ENCODE measurements at regions not wholly inside any gene's neighbourhood (a gene's known extent, or its start where the extent isn't known, plus 50 kb on each side); places are given as distances from the start of the nearest gene placed in this dataset.

DNA sequence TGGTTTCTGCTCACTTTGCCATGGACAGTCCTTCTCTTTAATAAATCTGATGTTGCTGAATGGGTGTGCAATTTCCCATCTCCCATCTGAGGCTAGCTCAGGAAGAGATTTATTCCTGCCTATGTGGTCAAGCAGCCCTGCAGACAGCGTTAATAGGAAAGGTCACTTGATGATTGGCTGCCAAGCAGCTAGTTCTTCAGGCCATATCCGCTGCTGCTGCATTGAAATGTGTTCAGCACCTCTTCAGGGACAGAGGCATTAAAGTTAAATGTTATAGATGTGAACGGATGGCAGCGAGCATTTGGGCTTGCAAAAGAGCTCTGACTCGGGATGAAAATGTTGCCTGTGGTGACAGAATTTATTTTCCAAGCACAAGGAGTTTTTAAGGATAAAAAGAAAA, 474.2 kb downstream of the PIK3C3 start:
- H3K27me3 ChIP-seq (ENCODE audit: insufficient read depth, low read length), result no peaks in the 10 kb centered on the region
- H3K4me3 ChIP-seq (ENCODE audit: low read depth, low read length), result no peak overlapping the region
- H3K4me1 ChIP-seq (ENCODE audit: control insufficient read depth, insufficient read depth, low read length, unreplicated experiment), result no peaks in the 10 kb centered on the region
- no peak overlapping the region for H3K27ac ChIP-seq (ENCODE audit: low read depth, low read length)
- H3K36me3 ChIP-seq (ENCODE audit: insufficient read depth, low read length), result no peaks in the 10 kb centered on the region
- H3K79me2 ChIP-seq (ENCODE audit: control insufficient read depth, insufficient read depth, low read length, unreplicated experiment), result no peaks in the 10 kb centered on the region
- H2AFZ ChIP-seq (ENCODE audit: low read length, unreplicated experiment), result no peak overlapping the region

DNA sequence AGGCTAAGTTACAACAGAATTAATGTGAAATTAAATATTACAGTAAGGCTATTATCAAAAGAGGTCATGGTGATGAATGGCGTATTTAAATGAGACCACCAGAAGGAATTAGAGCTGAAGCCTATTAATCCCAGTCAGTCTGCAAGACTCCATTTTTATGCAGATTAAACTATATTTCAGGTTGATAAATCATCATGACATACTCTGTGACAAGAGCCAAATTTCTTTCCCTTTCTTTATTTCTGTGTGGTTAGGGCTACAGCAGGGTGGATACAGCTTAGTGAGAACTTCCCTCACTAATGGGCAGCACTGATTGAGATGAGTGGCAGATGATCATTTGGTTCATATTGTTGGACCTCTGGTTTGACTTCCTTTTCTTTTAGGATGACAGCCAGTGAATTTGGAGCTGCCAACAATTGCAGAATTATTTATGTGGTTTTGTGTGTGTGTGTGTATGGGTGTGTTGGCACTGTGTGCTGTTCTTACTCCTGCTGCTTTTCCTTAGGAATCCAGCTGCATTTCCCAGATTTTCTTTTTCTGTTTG, 481.3 kb downstream of the PIK3C3 start:
- Histone ChIP-seq H3K4me1 (ENCODE audit: control insufficient read depth, insufficient read depth, low read length, unreplicated experiment) (no peaks in the 10 kb centered on the region), H3K27ac (ENCODE audit: low read depth, low read length) (no peak overlapping the region), H3K79me2 (ENCODE audit: control insufficient read depth, insufficient read depth, low read length, unreplicated experiment) (no peaks in the 10 kb centered on the region), H3K27me3 (ENCODE audit: insufficient read depth, low read length) (no peaks in the 10 kb centered on the region), H2AFZ (ENCODE audit: low read length, unreplicated experiment) (no peak overlapping the region), H3K4me3 (ENCODE audit: low read depth, low read length) (no peak overlapping the region), H3K36me3 (ENCODE audit: insufficient read depth, low read length) (no peaks in the 10 kb centered on the region)

DNA sequence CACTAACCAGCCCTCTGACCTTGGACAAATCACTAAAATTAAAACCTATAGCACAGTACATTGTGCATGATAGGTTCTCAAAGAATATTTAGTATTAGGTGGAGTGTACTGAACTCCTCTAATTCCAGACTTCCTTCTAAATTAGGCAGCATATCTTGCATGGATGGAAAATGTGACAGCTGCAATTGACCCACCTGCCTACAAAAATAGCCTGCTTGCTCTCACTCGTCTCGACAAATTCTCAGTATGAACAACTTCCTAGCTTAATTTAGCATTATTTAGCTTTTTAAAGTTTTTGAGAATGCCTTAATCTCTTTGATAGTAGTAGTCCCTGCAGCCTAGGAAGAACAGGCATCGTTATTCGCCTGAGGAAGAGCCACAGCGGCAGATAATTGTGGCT, 482.0 kb downstream of the PIK3C3 start:
- no peak overlapping the region for H2AFZ ChIP-seq (ENCODE audit: low read length, unreplicated experiment)
- H3K27ac ChIP-seq (ENCODE audit: low read depth, low read length), result no peak overlapping the region
- no peak overlapping the region for H3K4me3 ChIP-seq (ENCODE audit: low read depth, low read length)
- H3K4me1 ChIP-seq (ENCODE audit: control insufficient read depth, insufficient read depth, low read length, unreplicated experiment), result no peaks in the 10 kb centered on the region
- H3K79me2 ChIP-seq (ENCODE audit: control insufficient read depth, insufficient read depth, low read length, unreplicated experiment), result no peaks in the 10 kb centered on the region
- H3K36me3 ChIP-seq (ENCODE audit: insufficient read depth, low read length), result no peaks in the 10 kb centered on the region
- H3K27me3 ChIP-seq (ENCODE audit: insufficient read depth, low read length), result no peaks in the 10 kb centered on the region

GRCh38 chr18:42437646-42438045, 482.6 kb downstream of the PIK3C3 start:
- no peaks in the 10 kb centered on the region for H3K4me1 ChIP-seq (ENCODE audit: control insufficient read depth, insufficient read depth, low read length, unreplicated experiment)
- no peak overlapping the region for H3K27ac ChIP-seq (ENCODE audit: low read depth, low read length)
- no peaks in the 10 kb centered on the region for H3K79me2 ChIP-seq (ENCODE audit: control insufficient read depth, insufficient read depth, low read length, unreplicated experiment)
- H3K4me3 ChIP-seq (ENCODE audit: low read depth, low read length), result no peak overlapping the region
- no peaks in the 10 kb centered on the region for H3K27me3 ChIP-seq (ENCODE audit: insufficient read depth, low read length)
- no peak overlapping the region for H2AFZ ChIP-seq (ENCODE audit: low read length, unreplicated experiment)
- H3K36me3 ChIP-seq (ENCODE audit: insufficient read depth, low read length), result no peaks in the 10 kb centered on the region

DNA sequence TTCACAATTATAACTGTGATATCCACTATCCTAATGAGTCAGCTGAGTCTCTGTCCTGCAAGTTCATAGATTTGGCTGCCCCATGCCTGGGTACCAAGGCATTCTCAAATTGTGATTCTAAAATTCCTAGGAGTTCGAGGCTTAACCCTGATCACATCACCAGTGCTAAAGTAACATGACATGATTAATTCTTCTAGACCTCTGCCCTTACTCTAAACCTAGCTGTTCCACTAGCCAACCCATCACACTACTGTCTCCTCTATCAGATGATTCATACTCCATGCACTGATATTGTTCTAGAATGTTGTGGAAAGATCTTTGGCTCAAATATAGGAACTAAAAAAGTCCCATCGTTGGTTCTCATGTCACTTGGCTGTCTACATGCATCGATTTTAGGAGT, 487.6 kb downstream of the PIK3C3 start:
- no peak overlapping the region for H2AFZ ChIP-seq (ENCODE audit: low read length, unreplicated experiment)
- no peak overlapping the region for H3K4me3 ChIP-seq (ENCODE audit: low read depth, low read length)
- no peaks in the 10 kb centered on the region for H3K27me3 ChIP-seq (ENCODE audit: insufficient read depth, low read length)
- no peaks in the 10 kb centered on the region for H3K79me2 ChIP-seq (ENCODE audit: control insufficient read depth, insufficient read depth, low read length, unreplicated experiment)
- H3K27ac ChIP-seq (ENCODE audit: low read depth, low read length), result no peak overlapping the region
- H3K36me3 ChIP-seq (ENCODE audit: insufficient read depth, low read length), result no peaks in the 10 kb centered on the region
- peaks cover 17% of the 10 kb centered on the region for H3K4me1 ChIP-seq (ENCODE audit: control insufficient read depth, insufficient read depth, low read length, unreplicated experiment)

DNA sequence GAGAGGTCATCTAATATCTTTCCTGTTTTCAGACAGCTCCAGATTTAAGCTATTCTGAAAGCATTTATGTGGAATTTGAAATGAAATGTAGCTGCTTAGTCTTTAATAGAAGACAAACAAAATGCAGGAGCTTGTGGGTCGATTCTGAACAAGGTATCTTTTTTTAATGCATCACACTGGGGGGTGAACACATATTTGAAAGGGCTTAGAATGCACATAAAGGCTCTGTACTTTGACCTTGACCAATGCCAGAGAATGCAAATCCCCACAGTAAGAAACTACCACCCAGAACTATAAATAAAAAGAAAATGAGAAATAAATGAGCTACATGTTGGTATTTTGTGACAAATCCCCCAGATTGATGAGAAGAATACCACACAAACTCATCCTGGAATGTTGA, 489.3 kb downstream of the PIK3C3 start:
- Histone ChIP-seq H3K36me3 (ENCODE audit: insufficient read depth, low read length) (no peaks in the 10 kb centered on the region), H3K27me3 (ENCODE audit: insufficient read depth, low read length) (no peaks in the 10 kb centered on the region), H3K4me3 (ENCODE audit: low read depth, low read length) (no peak overlapping the region), H2AFZ (ENCODE audit: low read length, unreplicated experiment) (no peak overlapping the region), H3K79me2 (ENCODE audit: control insufficient read depth, insufficient read depth, low read length, unreplicated experiment) (no peaks in the 10 kb centered on the region), H3K4me1 (ENCODE audit: control insufficient read depth, insufficient read depth, low read length, unreplicated experiment) (peaks cover 17% of the 10 kb centered on the region), H3K27ac (ENCODE audit: low read depth, low read length) (no peak overlapping the region)

DNA sequence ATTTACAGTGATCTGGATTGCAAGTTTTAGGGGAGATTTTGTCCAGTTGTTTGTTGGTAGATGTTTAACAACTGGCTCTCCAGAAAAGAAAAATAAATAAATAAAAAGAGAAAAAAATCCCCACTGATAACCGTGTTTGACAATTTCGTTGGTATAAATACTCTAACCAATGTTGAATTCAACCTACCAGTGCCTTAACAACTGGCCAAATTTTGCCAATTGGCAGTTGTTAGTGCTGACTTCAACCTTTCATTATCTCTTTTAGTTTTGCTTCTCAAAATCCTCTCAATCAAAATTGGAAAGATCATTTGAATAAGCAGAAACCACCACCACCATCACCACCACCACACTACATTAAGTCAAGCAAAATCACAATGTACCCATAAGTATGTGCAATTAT, 490.3 kb downstream of the PIK3C3 start:
- Histone ChIP-seq H3K27ac (ENCODE audit: low read depth, low read length) (no peak overlapping the region), H3K4me3 (ENCODE audit: low read depth, low read length) (no peak overlapping the region), H2AFZ (ENCODE audit: low read length, unreplicated experiment) (no peak overlapping the region), H3K4me1 (ENCODE audit: control insufficient read depth, insufficient read depth, low read length, unreplicated experiment) (peaks cover 17% of the 10 kb centered on the region), H3K36me3 (ENCODE audit: insufficient read depth, low read length) (no peaks in the 10 kb centered on the region), H3K27me3 (ENCODE audit: insufficient read depth, low read length) (no peaks in the 10 kb centered on the region), H3K79me2 (ENCODE audit: control insufficient read depth, insufficient read depth, low read length, unreplicated experiment) (no peaks in the 10 kb centered on the region)

- Histone ChIP-seq H3K27ac (ENCODE audit: low read depth, low read length) (peak overlapping the region; percentile 75), H3K27me3 (ENCODE audit: insufficient read depth, low read length) (no peaks in the 10 kb centered on the region), H3K79me2 (ENCODE audit: control insufficient read depth, insufficient read depth, low read length, unreplicated experiment) (no peaks in the 10 kb centered on the region), H2AFZ (ENCODE audit: low read length, unreplicated experiment) (no peak overlapping the region), H3K36me3 (ENCODE audit: insufficient read depth, low read length) (no peaks in the 10 kb centered on the region), H3K4me1 (ENCODE audit: control insufficient read depth, insufficient read depth, low read length, unreplicated experiment) (peaks cover 17% of the 10 kb centered on the region), H3K4me3 (ENCODE audit: low read depth, low read length) (no peak overlapping the region)
These were observed 491.2 kb downstream of the PIK3C3 start for GRCh38 chr18:42446195-42446594.

DNA sequence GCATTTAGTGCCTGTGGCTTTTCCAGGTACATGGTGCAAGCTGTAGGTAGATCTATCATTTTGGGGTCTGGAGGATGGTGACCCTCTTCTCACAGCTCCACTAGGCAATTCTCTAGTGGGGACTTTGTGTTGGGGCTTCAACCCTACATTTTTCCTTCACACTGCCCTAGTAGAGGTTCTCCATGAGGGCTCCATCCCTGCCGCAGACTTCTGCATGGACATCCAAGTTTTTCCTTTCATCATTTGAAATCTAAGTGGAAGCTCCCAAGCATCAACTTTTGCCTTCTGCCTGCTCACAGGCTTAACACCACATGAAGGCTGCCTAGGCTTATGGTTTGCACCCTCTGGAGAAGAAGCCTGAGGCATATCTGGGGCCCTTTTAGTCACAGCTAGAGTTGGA, 492.7 kb downstream of the PIK3C3 start:
- H3K27ac ChIP-seq (ENCODE audit: low read depth, low read length), result no peak overlapping the region
- H2AFZ ChIP-seq (ENCODE audit: low read length, unreplicated experiment), result no peak overlapping the region
- no peaks in the 10 kb centered on the region for H3K27me3 ChIP-seq (ENCODE audit: insufficient read depth, low read length)
- no peaks in the 10 kb centered on the region for H3K36me3 ChIP-seq (ENCODE audit: insufficient read depth, low read length)
- no peak overlapping the region for H3K4me3 ChIP-seq (ENCODE audit: low read depth, low read length)
- H3K4me1 ChIP-seq (ENCODE audit: control insufficient read depth, insufficient read depth, low read length, unreplicated experiment), result peaks cover 17% of the 10 kb centered on the region
- no peaks in the 10 kb centered on the region for H3K79me2 ChIP-seq (ENCODE audit: control insufficient read depth, insufficient read depth, low read length, unreplicated experiment)

DNA sequence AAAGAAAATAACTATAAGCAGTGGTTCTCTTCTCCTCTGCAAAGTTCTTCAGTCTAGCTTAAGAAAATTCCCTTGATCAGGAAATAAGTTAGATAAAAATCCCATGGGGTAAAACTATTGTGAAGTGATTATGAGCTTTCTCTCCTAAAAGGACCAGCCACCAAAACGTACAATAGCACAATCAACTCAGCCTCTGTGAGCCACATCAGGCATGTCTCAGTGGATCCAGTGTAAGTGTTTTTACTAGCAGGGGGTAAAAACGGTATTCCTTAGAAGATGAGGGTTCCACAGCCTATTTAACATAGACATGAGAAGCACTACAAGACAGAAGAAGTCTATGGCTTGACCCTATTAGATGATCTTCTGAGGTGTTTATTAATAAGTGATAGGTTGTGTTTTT, 503.2 kb downstream of the PIK3C3 start:
- H3K36me3 ChIP-seq (ENCODE audit: insufficient read depth, low read length), result no peaks in the 10 kb centered on the region
- no peaks in the 10 kb centered on the region for H3K79me2 ChIP-seq (ENCODE audit: control insufficient read depth, insufficient read depth, low read length, unreplicated experiment)
- no peak overlapping the region for H3K4me3 ChIP-seq (ENCODE audit: low read depth, low read length)
- no peak overlapping the region for H2AFZ ChIP-seq (ENCODE audit: low read length, unreplicated experiment)
- no peaks in the 10 kb centered on the region for H3K27me3 ChIP-seq (ENCODE audit: insufficient read depth, low read length)
- H3K27ac ChIP-seq (ENCODE audit: low read depth, low read length), result no peak overlapping the region
- H3K4me1 ChIP-seq (ENCODE audit: control insufficient read depth, insufficient read depth, low read length, unreplicated experiment), result no peaks in the 10 kb centered on the region

DNA sequence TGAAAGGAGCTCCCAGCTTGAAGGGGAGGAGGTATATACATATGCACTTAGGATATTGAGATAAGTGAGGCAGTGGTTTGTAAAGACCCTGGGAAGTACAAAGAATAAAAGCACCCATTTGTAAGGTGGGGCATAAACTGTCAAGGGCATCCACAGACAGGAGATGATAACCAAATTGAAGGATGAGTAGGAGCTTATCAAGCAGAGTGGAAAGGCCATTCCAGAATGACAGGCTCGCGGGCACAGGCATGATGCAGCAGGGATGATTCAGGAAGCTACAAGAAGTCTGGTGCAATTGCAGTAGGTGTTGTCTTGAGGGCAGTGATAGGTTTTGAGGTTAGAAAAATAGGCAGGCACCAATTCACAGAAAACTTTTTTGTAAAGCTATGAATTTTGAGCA, 504.8 kb downstream of the PIK3C3 start:
- H2AFZ ChIP-seq (ENCODE audit: low read length, unreplicated experiment), result no peak overlapping the region
- no peak overlapping the region for H3K4me3 ChIP-seq (ENCODE audit: low read depth, low read length)
- no peaks in the 10 kb centered on the region for H3K79me2 ChIP-seq (ENCODE audit: control insufficient read depth, insufficient read depth, low read length, unreplicated experiment)
- H3K27me3 ChIP-seq (ENCODE audit: insufficient read depth, low read length), result no peaks in the 10 kb centered on the region
- H3K36me3 ChIP-seq (ENCODE audit: insufficient read depth, low read length), result no peaks in the 10 kb centered on the region
- H3K27ac ChIP-seq (ENCODE audit: low read depth, low read length), result no peak overlapping the region
- no peaks in the 10 kb centered on the region for H3K4me1 ChIP-seq (ENCODE audit: control insufficient read depth, insufficient read depth, low read length, unreplicated experiment)
